ENCODE measurements at regions not wholly inside any gene's neighbourhood (a gene's known extent, or its start where the extent isn't known, plus 50 kb on each side); places are given as distances from the start of the nearest gene placed in this dataset.

DNA sequence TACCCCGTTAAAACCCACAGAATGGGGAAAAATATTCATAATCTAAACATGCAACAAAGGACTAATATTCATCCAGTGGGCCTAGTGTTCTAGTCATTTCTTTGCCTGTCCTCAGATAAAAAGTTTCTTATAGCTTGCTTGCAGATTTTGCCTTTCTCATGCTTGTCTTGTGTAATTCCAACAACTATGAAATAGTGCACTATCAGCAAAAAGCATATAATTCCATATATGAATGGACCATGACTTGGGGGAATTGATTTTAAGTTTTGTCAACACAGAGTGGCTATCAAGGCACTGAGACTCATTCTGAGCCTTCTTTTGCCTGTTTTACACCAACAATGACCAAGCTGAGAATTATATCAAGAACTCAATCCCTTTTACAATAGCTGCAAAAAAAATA, 278.6 kb upstream of the GPR149 start:
- TF ChIP-seq EZH2 (IDR thresholded peaks at IDR 0.05; ENCODE audit: borderline replicate concordance, insufficient read depth, low read depth, low read length, poor library complexity, severe bottlenecking), result no peak
- TF ChIP-seq, protein P1, sequence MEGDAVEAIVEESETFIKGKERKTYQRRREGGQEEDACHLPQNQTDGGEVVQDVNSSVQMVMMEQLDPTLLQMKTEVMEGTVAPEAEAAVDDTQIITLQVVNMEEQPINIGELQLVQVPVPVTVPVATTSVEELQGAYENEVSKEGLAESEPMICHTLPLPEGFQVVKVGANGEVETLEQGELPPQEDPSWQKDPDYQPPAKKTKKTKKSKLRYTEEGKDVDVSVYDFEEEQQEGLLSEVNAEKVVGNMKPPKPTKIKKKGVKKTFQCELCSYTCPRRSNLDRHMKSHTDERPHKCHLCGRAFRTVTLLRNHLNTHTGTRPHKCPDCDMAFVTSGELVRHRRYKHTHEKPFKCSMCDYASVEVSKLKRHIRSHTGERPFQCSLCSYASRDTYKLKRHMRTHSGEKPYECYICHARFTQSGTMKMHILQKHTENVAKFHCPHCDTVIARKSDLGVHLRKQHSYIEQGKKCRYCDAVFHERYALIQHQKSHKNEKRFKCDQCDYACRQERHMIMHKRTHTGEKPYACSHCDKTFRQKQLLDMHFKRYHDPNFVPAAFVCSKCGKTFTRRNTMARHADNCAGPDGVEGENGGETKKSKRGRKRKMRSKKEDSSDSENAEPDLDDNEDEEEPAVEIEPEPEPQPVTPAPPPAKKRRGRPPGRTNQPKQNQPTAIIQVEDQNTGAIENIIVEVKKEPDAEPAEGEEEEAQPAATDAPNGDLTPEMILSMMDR (IDR thresholded peaks at IDR 0.05), result no peak

All from B cell (primary cell).